ENCODE measurements at regions not wholly inside any gene's neighbourhood (a gene's known extent, or its start where the extent isn't known, plus 50 kb on each side); places are given as distances from the start of the nearest gene placed in this dataset.
"Not testable (repeated sequence)": the region's sequence is repeated elsewhere in the genome, so short reads cannot be mapped to it uniquely, and the experiment has no call there.

DNA sequence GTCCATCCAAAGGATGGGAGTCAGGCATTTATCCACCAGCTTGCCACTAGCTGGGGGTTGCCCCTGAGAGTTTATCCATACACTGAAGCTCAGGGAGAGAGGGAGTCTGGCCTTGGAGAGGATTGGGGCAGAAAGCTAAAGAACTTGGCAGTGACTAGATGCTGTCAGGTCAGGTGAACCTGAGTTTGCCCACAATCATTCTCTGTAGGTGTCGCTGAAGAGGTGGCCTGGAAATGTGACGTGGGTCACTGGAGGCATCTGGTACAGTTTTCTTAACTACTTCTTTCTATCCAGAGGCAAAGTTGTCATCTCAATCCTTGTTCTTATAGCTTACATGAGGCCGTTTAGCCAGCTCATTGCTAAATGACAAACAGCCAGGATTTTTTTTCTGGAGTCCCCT is 298.0 kb upstream of the CTNNB1 start:
- no TSS peak for BruUV-seq (replicated peaks)
- no peak for DNase-seq (ENCODE audit: low spot score)
- TF ChIP-seq, protein P1, sequence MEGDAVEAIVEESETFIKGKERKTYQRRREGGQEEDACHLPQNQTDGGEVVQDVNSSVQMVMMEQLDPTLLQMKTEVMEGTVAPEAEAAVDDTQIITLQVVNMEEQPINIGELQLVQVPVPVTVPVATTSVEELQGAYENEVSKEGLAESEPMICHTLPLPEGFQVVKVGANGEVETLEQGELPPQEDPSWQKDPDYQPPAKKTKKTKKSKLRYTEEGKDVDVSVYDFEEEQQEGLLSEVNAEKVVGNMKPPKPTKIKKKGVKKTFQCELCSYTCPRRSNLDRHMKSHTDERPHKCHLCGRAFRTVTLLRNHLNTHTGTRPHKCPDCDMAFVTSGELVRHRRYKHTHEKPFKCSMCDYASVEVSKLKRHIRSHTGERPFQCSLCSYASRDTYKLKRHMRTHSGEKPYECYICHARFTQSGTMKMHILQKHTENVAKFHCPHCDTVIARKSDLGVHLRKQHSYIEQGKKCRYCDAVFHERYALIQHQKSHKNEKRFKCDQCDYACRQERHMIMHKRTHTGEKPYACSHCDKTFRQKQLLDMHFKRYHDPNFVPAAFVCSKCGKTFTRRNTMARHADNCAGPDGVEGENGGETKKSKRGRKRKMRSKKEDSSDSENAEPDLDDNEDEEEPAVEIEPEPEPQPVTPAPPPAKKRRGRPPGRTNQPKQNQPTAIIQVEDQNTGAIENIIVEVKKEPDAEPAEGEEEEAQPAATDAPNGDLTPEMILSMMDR (conservative IDR thresholded peaks at IDR 0.05; ENCODE audit: low read length) = no peak
- no peak for TF ChIP-seq EZH2phosphoT487 (IDR thresholded peaks at IDR 0.05; ENCODE audit: borderline replicate concordance, low read depth, low read length)
- Histone ChIP-seq H2AFZ (ENCODE audit: low read length) (no peak overlapping the region), H3K36me3 (ENCODE audit: insufficient read depth, low read length) (no peaks in the 10 kb centered on the region), H3K9me3 (ENCODE audit: low read length) (no peaks in the 10 kb centered on the region), H3K4me1 (ENCODE audit: insufficient read depth, low read length, poor library complexity, severe bottlenecking) (no peaks in the 10 kb centered on the region), H4K20me1 (ENCODE audit: insufficient read depth, low read length) (no peaks in the 10 kb centered on the region), H3K9me2 (ENCODE audit: insufficient read depth, low read length) (no peaks in the 10 kb centered on the region), H3K4me3 (ENCODE audit: low read depth, low read length, poor library complexity, severe bottlenecking) (no peak overlapping the region), H3K79me2 (ENCODE audit: insufficient read depth, low read depth, low read length) (no peaks in the 10 kb centered on the region), H3K4me2 (ENCODE audit: low read length) (no peak overlapping the region), H3K27ac (ENCODE audit: low read depth, low read length, poor library complexity, severe bottlenecking) (no peak overlapping the region)
- CTCF ChIA-PET (ENCODE audit: unreplicated experiment) = no interaction called here
- intact Hi-C loops (cut with micrococcal nuclease; ENCODE audit: unreplicated experiment) = no loop called here
- POLR2A ChIA-PET = interaction anchor here (0.6 kb wide), 2 partner anchors 246 to 517 kb away, joined by 3 read pairs; no protein-coding TSS in a partner anchor

DNA sequence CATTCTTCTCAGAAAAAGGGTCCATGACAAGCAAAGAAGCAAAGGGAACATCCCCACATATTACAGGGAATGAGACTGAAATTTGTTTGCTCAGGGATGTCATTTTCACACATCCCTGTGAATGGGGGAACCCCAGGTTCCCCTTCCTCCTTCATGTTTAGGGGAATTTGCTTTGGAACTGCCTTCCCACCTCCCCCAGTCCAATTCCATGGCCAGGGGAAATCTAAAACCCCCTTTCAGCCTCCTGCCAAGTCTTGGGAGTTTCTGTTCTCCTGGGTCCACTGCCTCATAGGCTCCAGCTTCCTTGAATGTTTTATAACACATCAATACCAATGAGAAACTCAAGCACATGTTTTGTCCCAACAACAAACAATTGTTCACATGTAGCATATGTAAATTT is 297.5 kb upstream of the CTNNB1 start:
- H3K4me3 ChIP-seq (ENCODE audit: low read depth, low read length, poor library complexity, severe bottlenecking) = no peak overlapping the region
- H3K9me2 ChIP-seq (ENCODE audit: insufficient read depth, low read length) = no peaks in the 10 kb centered on the region
- CTCF ChIA-PET (ENCODE audit: unreplicated experiment) = no interaction called here
- no TSS peak for BruUV-seq (replicated peaks)
- POLR2A ChIA-PET = interaction anchor here (0.6 kb wide), 1 partner anchor 247 kb away, joined by 3 read pairs; no protein-coding TSS in a partner anchor
- H3K36me3 ChIP-seq (ENCODE audit: insufficient read depth, low read length) = no peaks in the 10 kb centered on the region
- H3K4me2 ChIP-seq (ENCODE audit: low read length) = no peak overlapping the region
- no peaks in the 10 kb centered on the region for H3K4me1 ChIP-seq (ENCODE audit: insufficient read depth, low read length, poor library complexity, severe bottlenecking)
- H3K79me2 ChIP-seq (ENCODE audit: insufficient read depth, low read depth, low read length) = no peaks in the 10 kb centered on the region
- no peak overlapping the region for H2AFZ ChIP-seq (ENCODE audit: low read length)
- intact Hi-C loops (cut with micrococcal nuclease; ENCODE audit: unreplicated experiment) = no loop called here
- TF ChIP-seq, protein P1 (conservative IDR thresholded peaks at IDR 0.05; ENCODE audit: low read length) = no peak
- no peak for TF ChIP-seq EZH2phosphoT487 (IDR thresholded peaks at IDR 0.05; ENCODE audit: borderline replicate concordance, low read depth, low read length)
- H3K9me3 ChIP-seq (ENCODE audit: low read length) = no peaks in the 10 kb centered on the region
- H3K27ac ChIP-seq (ENCODE audit: low read depth, low read length, poor library complexity, severe bottlenecking) = no peak overlapping the region
- no peak for DNase-seq (ENCODE audit: low spot score)
- no peaks in the 10 kb centered on the region for H4K20me1 ChIP-seq (ENCODE audit: insufficient read depth, low read length)

DNA sequence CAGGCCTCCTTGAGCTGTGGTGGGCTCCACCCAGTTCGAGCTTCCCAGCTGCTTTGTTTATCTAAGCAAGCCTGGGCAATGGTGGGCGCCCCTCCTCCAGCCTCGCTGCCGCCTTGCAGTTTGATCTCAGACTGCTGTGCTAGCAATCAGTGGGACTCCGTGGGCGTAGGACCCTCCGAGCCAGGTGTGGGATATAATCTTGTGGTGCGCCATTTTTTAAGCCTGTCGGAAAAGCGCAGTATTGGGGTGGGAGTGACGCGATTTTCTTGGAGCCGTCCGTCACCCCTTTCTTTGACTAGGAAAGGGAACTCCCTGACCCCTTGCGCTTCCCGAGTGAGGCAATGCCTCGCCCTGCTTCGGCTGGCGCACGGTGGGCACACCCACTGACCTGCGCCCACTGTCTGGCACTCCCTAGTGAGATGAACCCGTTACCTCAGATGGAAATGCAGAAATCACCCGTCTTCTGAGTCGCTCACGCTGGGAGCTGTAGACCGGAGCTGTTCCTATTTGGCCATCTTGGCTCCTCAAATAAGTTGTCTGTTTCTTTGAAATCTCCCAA is 291.3 kb upstream of the CTNNB1 start:
- H3K4me1 ChIP-seq (ENCODE audit: insufficient read depth, low read length, poor library complexity, severe bottlenecking); H3K9me3 ChIP-seq (ENCODE audit: low read length); H3K27ac ChIP-seq (ENCODE audit: low read depth, low read length, poor library complexity, severe bottlenecking); H3K4me3 ChIP-seq (ENCODE audit: low read depth, low read length, poor library complexity, severe bottlenecking); intact Hi-C loops (cut with micrococcal nuclease; ENCODE audit: unreplicated experiment); BruUV-seq (replicated peaks); H3K36me3 ChIP-seq (ENCODE audit: insufficient read depth, low read length); H2AFZ ChIP-seq (ENCODE audit: low read length); H4K20me1 ChIP-seq (ENCODE audit: insufficient read depth, low read length); H3K4me2 ChIP-seq (ENCODE audit: low read length); POLR2A ChIA-PET; H3K9me2 ChIP-seq (ENCODE audit: insufficient read depth, low read length); H3K79me2 ChIP-seq (ENCODE audit: insufficient read depth, low read depth, low read length); DNase-seq (ENCODE audit: low spot score); CTCF ChIA-PET (ENCODE audit: unreplicated experiment): not testable (repeated sequence)

Measured in OCI-LY7 (cell line).